Gastrocnemius medialis (tissue), 4 donors: ENCODE measurements at regions not wholly inside any gene's neighbourhood (a gene's known extent, or its start where the extent isn't known, plus 50 kb on each side); places are given as distances from the start of the nearest gene placed in this dataset.

Experiments
- POLR2A ChIP-seq, 2 donors: fragments of 450-650 bp; IDR thresholded peaks; one replicate each; pipeline ENCODE4 v1.6.1; 2017; ENCODE audit warnings: antibody characterized with exemption in 2 of 2, mild to moderate bottlenecking in 2 of 2, moderate library complexity in 2 of 2
- TF ChIP-seq, protein P1 (sequence below), 5 experiments: fragments of 450-650 bp in 3 of 5; fragments of 200-600 bp in 2 of 5; sonication (generic) in 2 of 5; IDR thresholded peaks in 4 of 5; conservative IDR thresholded peaks in 1 of 5; 1 replicate in 4 of 5; 2 replicates in 1 of 5; pipeline ENCODE4 v1.5.1; 2016 to 2019; ENCODE audit warnings: antibody characterized with exemption in 5 of 5, mild to moderate bottlenecking in 3 of 5, moderate library complexity in 3 of 5

- TF ChIP-seq, protein P1, sequence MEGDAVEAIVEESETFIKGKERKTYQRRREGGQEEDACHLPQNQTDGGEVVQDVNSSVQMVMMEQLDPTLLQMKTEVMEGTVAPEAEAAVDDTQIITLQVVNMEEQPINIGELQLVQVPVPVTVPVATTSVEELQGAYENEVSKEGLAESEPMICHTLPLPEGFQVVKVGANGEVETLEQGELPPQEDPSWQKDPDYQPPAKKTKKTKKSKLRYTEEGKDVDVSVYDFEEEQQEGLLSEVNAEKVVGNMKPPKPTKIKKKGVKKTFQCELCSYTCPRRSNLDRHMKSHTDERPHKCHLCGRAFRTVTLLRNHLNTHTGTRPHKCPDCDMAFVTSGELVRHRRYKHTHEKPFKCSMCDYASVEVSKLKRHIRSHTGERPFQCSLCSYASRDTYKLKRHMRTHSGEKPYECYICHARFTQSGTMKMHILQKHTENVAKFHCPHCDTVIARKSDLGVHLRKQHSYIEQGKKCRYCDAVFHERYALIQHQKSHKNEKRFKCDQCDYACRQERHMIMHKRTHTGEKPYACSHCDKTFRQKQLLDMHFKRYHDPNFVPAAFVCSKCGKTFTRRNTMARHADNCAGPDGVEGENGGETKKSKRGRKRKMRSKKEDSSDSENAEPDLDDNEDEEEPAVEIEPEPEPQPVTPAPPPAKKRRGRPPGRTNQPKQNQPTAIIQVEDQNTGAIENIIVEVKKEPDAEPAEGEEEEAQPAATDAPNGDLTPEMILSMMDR (IDR thresholded peaks at IDR 0.05 in 4 of 5, conservative IDR thresholded peaks at IDR 0.05 in 1 of 5), result no peak
- TF ChIP-seq POLR2A (IDR thresholded peaks at IDR 0.05), result no peak
Measured at GRCh38 chr13:32840113-32840512, 176.1 kb upstream of the KL start.
